B cell (primary cell): ENCODE measurements at regions not wholly inside any gene's neighbourhood (a gene's known extent, or its start where the extent isn't known, plus 50 kb on each side); places are given as distances from the start of the nearest gene placed in this dataset.

Source experiments
- ATAC-seq: fragments of 200-7000 bp; cut with Tn5 transposase; one replicate; pipeline ENCODE4 v1.10.0; 2021; ENCODE audit warnings: low read depth, mild to moderate bottlenecking, moderate number of reproducible peaks, moderate library complexity
- CTCF ChIA-PET: fragments of 350-600 bp; sonication (Branson Sonifier 250); formaldehyde crosslinking; loops from one replicate; lab custom pipeline; 2021; ENCODE audit warnings: antibody characterized with exemption, inconsistent platforms; lab: Charles Lee
- POLR2A ChIA-PET: fragments of 350-600 bp; sonication (Branson Sonifier 250); formaldehyde crosslinking; loops from one replicate; lab custom pipeline; 2021; ENCODE audit warnings: antibody characterized with exemption; lab: Charles Lee
- DNase-seq: peaks from one replicate; pipeline ENCODE4 v3.0.0; 2013
- H2AFZ ChIP-seq: 2 replicates; pipeline ENCODE4 v1.6.1; 2012; ENCODE audit warnings: mild to moderate bottlenecking, low read depth, low read length; ENCODE audit not compliant: insufficient read depth, poor library complexity, severe bottlenecking
- H3K27ac ChIP-seq, 2 donors: 1 replicate in 1 of 2; 2 replicates in 1 of 2; pipeline ENCODE4 v1.5.1; 2012 to 2013; ENCODE audit warnings: low read length in 2 of 2, mild to moderate bottlenecking in 2 of 2, moderate library complexity in 1 of 2
- H3K27me3 ChIP-seq, 4 experiments: fragments of 200-600 bp in 1 of 4; sonication (generic) in 1 of 4; replicated peaks in 1 of 4; 1 replicate in 2 of 4; 2 replicates in 2 of 4; pipeline versions ENCODE4 v1.6.1 to v1.7.0; 2013 to 2016; ENCODE audit warnings: low read length in 3 of 4, mild to moderate bottlenecking in 2 of 4, mixed read lengths in 1 of 4, moderate library complexity in 1 of 4; ENCODE audit not compliant: insufficient read depth in 4 of 4, control insufficient read depth in 3 of 4; ENCODE audit errors: control extremely low read depth in 1 of 4
- H3K36me3 ChIP-seq, 2 experiments: replicated peaks in 1 of 2; 1 replicate in 1 of 2; 2 replicates in 1 of 2; pipeline versions ENCODE4 v1.6.1 to v1.7.1; 2013; ENCODE audit warnings: low read length in 1 of 2; ENCODE audit not compliant: insufficient read depth in 2 of 2, control insufficient read depth in 1 of 2; ENCODE audit errors: control extremely low read depth in 1 of 2, extremely low read depth in 1 of 2
- H3K4me1 ChIP-seq, 2 donors: fragments of 200-600 bp in 1 of 2; sonication (generic) in 1 of 2; 1 replicate in 1 of 2; 2 replicates in 1 of 2; pipeline versions ENCODE4 v1.5.1 to v1.6.1; 2013 to 2017; ENCODE audit warnings: low read length in 2 of 2; ENCODE audit not compliant: control insufficient read depth in 2 of 2, insufficient read depth in 2 of 2
- H3K4me2 ChIP-seq: replicated peaks from 2 replicates; pipeline ENCODE3; 2012; ENCODE audit warnings: mild to moderate bottlenecking, low read depth, low read length; ENCODE audit not compliant: poor library complexity, severe bottlenecking
- H3K4me3 ChIP-seq, 5 experiments: fragments of 200-600 bp in 1 of 5; sonication (generic) in 1 of 5; 1 replicate in 3 of 5; 2 replicates in 2 of 5; pipeline versions ENCODE4 v1.5.1 to v1.7.0; 2011 to 2016; ENCODE audit warnings: low read length in 4 of 5, mild to moderate bottlenecking in 4 of 5, low read depth in 2 of 5, control low read depth in 1 of 5, moderate library complexity in 1 of 5; ENCODE audit not compliant: insufficient read depth in 1 of 5; ENCODE audit errors: control extremely low read depth in 1 of 5, extremely low read depth in 1 of 5
- H3K79me2 ChIP-seq: fragments of 200-600 bp; sonication (generic); one replicate; pipeline ENCODE4 v1.6.0; 2016; ENCODE audit warnings: low read length; ENCODE audit not compliant: control insufficient read depth, insufficient read depth
- H3K9ac ChIP-seq: fragments of 200-600 bp; sonication (generic); 2 replicates; pipeline ENCODE4 v1.6.1; 2017; ENCODE audit warnings: mild to moderate bottlenecking, low read length, moderate library complexity
- H3K9me3 ChIP-seq, 3 donors: one replicate each; pipeline versions ENCODE4 v1.6.1 to v1.7.1; 2013; ENCODE audit warnings: low read length in 2 of 3; ENCODE audit not compliant: control insufficient read depth in 2 of 3, insufficient read depth in 1 of 3; ENCODE audit errors: control extremely low read depth in 1 of 3
- H4K20me1 ChIP-seq: 2 replicates; pipeline ENCODE4 v1.6.0; 2012; ENCODE audit warnings: mild to moderate bottlenecking, low read length; ENCODE audit not compliant: insufficient read depth, control insufficient read depth, poor library complexity, severe bottlenecking
- H3K27ac Mint-ChIP-seq: one replicate; pipeline ENCODE4 v1.8.0; 2021; ENCODE audit warnings: mixed read lengths
- H3K27me3 Mint-ChIP-seq: one replicate; pipeline ENCODE4 v1.8.0; 2021; ENCODE audit warnings: mixed read lengths
- H3K4me1 Mint-ChIP-seq: one replicate; pipeline ENCODE4 v1.8.0; 2021; ENCODE audit warnings: mixed read lengths
- H3K4me3 Mint-ChIP-seq: one replicate; pipeline ENCODE4 v1.8.0; 2021; ENCODE audit warnings: mixed read lengths
- H3K9me3 Mint-ChIP-seq: one replicate; pipeline ENCODE4 v1.8.0; 2022; ENCODE audit warnings: mixed read lengths; ENCODE audit not compliant: insufficient read depth
- CTCF ChIP-seq: fragments of 200-600 bp; IDR thresholded peaks from one replicate; pipeline ENCODE4 v1.8.0; 2022; ENCODE audit warnings: antibody characterized with exemption, mild to moderate bottlenecking
- EZH2 ChIP-seq: IDR thresholded peaks from 2 replicates; pipeline ENCODE4 v1.6.1; 2012; ENCODE audit warnings: borderline replicate concordance, low read depth, mild to moderate bottlenecking, moderate library complexity, low read length; ENCODE audit not compliant: insufficient read depth, poor library complexity, severe bottlenecking
- WGBS: methylation state at CpG from one replicate; pipeline ENCODE4 v1.1.5; 2013; ENCODE audit warnings: missing lambda C conversion rate; ENCODE audit not compliant: insufficient coverage; 5-methylcytosine and 5-hydroxymethylcytosine counted together
- intact Hi-C: fragments of 100-400 bp; cut with micrococcal nuclease; formaldehyde crosslinking; loops from one replicate; pipeline ENCODE4 v1.10.0; 2022

GRCh38 chr19:31111741-31112140, 237.5 kb downstream of the TSHZ3 start:
- Histone ChIP-seq H2AFZ (no peak overlapping the region), H3K4me2 (no peak overlapping the region), H3K27ac (no peak overlapping the region), H3K9ac (no peak overlapping the region), H3K4me3 (no peak overlapping the region), H3K9me3 (peaks cover 0 to 14% (median 0%) of the 10 kb centered on the region in 3 donors), H3K4me1 (no peaks in the 10 kb centered on the region), H3K36me3 (no peaks in the 10 kb centered on the region), H3K27me3 (no peaks in the 10 kb centered on the region), H4K20me1 (no peaks in the 10 kb centered on the region), H3K79me2 (no peaks in the 10 kb centered on the region)
- POLR2A ChIA-PET: no interaction called here
- 93% methylated on average over 2 of the region's 3 CpGs for WGBS
- Mint-ChIP-seq H3K4me3 (no peak overlapping the region), H3K9me3 (no peaks in the 10 kb centered on the region), H3K4me1 (no peaks in the 10 kb centered on the region), H3K27me3 (no peaks in the 10 kb centered on the region), H3K27ac (no peak overlapping the region)
- CTCF ChIA-PET: no interaction called here
- ATAC-seq: no peak
- intact Hi-C loops: no loop called here
- no peak for DNase-seq
- TF ChIP-seq CTCF (no peak), EZH2 (no peak)

GRCh38 chr19:31110336-31110735, 238.9 kb downstream of the TSHZ3 start:
- ATAC-seq (no peak), DNase-seq (no peak)
- no peaks in the 10 kb centered on the region for H3K4me1 Mint-ChIP-seq
- H3K9me3 Mint-ChIP-seq: no peaks in the 10 kb centered on the region
- H3K36me3 ChIP-seq: no peaks in the 10 kb centered on the region
- no peaks in the 10 kb centered on the region for H3K27me3 ChIP-seq
- ChIA-PET POLR2A (no interaction called here), CTCF (no interaction called here)
- no peak overlapping the region for H3K27ac Mint-ChIP-seq
- WGBS: 96% methylated on average over 4 of the region's 5 CpGs
- no peaks in the 10 kb centered on the region for H4K20me1 ChIP-seq
- H3K9ac ChIP-seq: no peak overlapping the region
- H3K4me3 ChIP-seq: no peak overlapping the region
- no peak overlapping the region for H3K27ac ChIP-seq
- H3K79me2 ChIP-seq: no peaks in the 10 kb centered on the region
- TF ChIP-seq EZH2 (no peak), CTCF (no peak)
- intact Hi-C loops: no loop called here
- H3K9me3 ChIP-seq: peaks cover 0 to 14% (median 0%) of the 10 kb centered on the region in 3 donors
- no peaks in the 10 kb centered on the region for H3K27me3 Mint-ChIP-seq
- H3K4me3 Mint-ChIP-seq: no peak overlapping the region
- no peak overlapping the region for H2AFZ ChIP-seq
- H3K4me1 ChIP-seq: no peaks in the 10 kb centered on the region
- H3K4me2 ChIP-seq: no peak overlapping the region
